HL-60/S4 (cell line): ENCODE measurements at regions not wholly inside any gene's neighbourhood (a gene's known extent, or its start where the extent isn't known, plus 50 kb on each side); places are given as distances from the start of the nearest gene placed in this dataset.
"Not testable (repeated sequence)": the region's sequence is repeated elsewhere in the genome, so short reads cannot be mapped to it uniquely, and the experiment has no call there.

ENCODE experiments used
- in situ Hi-C: fragments of 300-500 bp; cut with MboI; formaldehyde crosslinking; loops from 2 replicates; pipeline ENCODE4 v1.14.3; 2022; ENCODE audit warnings: low sequenced_read_pairs

DNA sequence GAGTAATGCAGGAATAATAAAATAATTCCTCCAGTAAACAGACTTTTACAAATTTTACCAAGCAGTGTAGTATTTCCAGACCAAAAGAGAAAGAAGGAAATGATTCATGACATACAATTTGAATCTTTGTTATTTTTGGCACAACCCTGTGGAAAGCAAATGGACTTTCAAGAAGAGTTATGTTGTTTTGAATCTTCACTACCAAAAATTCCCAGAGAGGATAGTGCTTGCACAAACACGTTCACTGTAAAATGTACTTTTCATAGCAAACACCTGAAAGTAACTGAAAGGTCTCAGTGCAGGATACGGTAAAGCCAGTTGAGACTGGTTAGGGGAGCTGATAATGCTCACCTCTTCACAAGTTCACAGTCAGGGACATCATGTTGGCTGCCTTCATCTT lies 107.1 kb downstream of the USP22 start:
- in situ Hi-C loops: no loop called here

GRCh38 chr17:20938244-20938643 lies 104.6 kb downstream of the USP22 start:
- in situ Hi-C loops: no loop called here

DNA sequence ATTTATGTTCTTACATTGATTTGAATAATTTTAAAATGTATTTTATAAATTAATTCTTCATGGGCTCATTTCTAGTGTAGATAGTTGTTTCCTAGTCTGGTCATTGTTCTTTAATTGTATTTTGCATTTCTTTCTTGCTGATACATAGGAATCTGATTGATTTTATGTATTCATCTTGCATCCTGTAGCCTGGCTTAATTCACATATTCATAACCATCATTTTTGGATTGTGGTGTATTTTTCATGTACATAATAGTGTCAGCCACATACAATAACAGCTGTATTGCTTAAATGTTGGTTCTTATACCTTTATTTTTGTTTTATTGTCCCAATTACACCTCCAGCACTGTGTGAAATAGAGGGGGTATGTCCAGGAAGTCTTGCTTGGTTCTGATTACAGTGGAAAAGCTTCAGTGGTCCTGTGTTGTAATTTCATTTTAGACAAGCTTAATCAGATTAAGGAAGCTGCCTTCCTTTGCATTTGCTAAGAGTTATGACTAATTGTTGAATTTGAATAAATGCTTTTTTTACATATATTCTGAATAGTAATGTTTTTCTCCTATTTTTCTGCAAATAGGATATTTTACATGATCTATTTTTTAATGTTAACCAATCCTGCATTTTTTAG lies 103.7 kb downstream of the USP22 start:
- in situ Hi-C loops: no loop called here

DNA sequence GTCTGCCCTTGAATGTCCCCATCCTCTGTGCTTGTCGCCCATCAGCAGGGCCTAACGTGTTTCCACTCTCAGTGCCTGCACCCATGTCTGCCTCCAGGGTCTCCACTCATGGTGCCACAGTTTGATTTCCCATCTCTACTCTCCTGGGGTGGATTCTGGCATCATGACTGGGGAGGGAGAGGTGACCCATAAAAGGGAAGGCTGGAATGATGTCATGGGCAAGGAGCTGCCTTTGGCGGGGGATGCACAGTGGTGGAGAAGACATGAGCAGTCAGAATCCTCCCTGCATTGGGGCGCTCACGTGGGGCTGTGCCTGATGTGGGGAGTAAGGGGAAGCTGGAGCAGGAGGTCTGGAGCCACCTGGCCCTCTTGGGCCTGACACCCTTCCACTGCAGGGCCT lies 100.9 kb downstream of the USP22 start:
- in situ Hi-C loops: no loop called here

DNA sequence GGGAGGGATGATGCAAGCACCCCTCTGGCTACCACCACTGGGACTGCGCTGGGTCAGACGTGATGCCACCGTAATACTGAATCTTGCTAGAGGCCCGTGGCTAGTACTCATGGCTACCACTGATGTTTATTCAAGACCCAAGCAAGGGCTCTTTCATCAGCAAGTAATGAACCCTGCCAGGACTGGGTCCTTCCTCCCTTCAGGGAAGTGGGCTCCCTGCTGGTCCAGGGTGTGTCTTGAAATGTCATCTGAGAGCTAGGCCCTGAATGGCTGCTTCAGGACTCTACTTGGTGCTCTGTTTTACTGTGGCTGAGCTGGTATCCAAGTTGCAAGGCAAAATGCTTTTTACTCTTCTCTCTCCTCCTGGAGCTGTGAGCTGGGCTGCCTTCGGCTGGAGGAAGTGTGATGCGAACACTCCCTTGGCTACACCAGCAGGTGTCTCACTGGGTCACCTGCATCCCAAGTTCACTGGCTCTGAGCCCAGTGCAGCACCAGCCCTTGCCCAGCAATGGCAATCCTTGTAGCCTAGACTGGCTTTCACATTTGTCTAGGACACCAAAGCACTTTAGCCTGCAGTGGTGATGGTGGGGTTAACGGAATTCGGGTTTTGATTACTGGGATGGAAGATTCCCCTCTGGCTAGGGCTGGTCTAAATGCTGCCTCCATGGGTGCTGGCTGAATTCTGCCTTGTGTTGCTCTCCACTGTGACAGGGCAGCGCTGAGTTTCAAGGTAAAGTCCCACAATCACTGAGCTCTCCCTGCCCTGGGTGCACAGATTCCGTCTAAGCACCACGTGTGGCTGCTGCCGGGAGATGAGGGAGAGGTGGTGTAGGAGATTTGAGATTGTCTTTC lies 98.6 kb downstream of the USP22 start:
- in situ Hi-C loops: no loop called here

GRCh38 chr17:20947708-20948107 lies 95.1 kb downstream of the USP22 start:
- in situ Hi-C loops: not testable (repeated sequence)

- in situ Hi-C loops: no loop called here
These were observed 93.6 kb downstream of the USP22 start for GRCh38 chr17:20948984-20949777.
